ENCODE measurements at regions not wholly inside any gene's neighbourhood (a gene's known extent, or its start where the extent isn't known, plus 50 kb on each side); places are given as distances from the start of the nearest gene placed in this dataset.

GRCh38 chr7:136183981-136184380, 206.8 kb upstream of the MTPN start:
- TF ChIP-seq CTCF (IDR thresholded peaks at IDR 0.05; ENCODE audit: insufficient read depth, low read length, poor library complexity, severe bottlenecking) (no peak), EZH2phosphoT487 (conservative IDR thresholded peaks at IDR 0.05; ENCODE audit: low read length) (no peak)
